Fibroblast of lung (primary cell): ENCODE measurements at regions not wholly inside any gene's neighbourhood (a gene's known extent, or its start where the extent isn't known, plus 50 kb on each side); places are given as distances from the start of the nearest gene placed in this dataset.

ENCODE experiments used
- DNase-seq, 2 donors: peaks; one replicate each; pipeline versions ENCODE4 v3.0.0 to v3.0.0-alpha.2; 2010; ENCODE audit warnings: low read depth in 2 of 2
- H2AFZ ChIP-seq: 2 replicates; pipeline ENCODE4 v1.5.1; 2012; ENCODE audit warnings: low read length, control low read depth, inconsistent platforms
- H3K27ac ChIP-seq: 2 replicates; pipeline ENCODE4 v1.5.1; 2011; ENCODE audit warnings: low read length, control low read depth; ENCODE audit not compliant: insufficient read depth
- H3K27me3 ChIP-seq: 2 replicates; pipeline ENCODE4 v1.5.1; 2011; ENCODE audit warnings: mild to moderate bottlenecking, low read length; ENCODE audit not compliant: control insufficient read depth, insufficient read depth
- H3K36me3 ChIP-seq: 2 replicates; pipeline ENCODE4 v1.5.1; 2011; ENCODE audit warnings: low read length; ENCODE audit not compliant: control insufficient read depth, insufficient read depth
- H3K4me1 ChIP-seq: 2 replicates; pipeline ENCODE4 v1.5.1; 2011; ENCODE audit warnings: low read length; ENCODE audit not compliant: control insufficient read depth, insufficient read depth; ENCODE audit errors: extremely low read depth
- H3K4me2 ChIP-seq: 2 replicates; pipeline ENCODE4 v1.5.1; 2011; ENCODE audit warnings: low read length, control low read depth; ENCODE audit not compliant: insufficient read depth; ENCODE audit errors: extremely low read depth
- H3K4me3 ChIP-seq, 4 experiments: fragments of 200-600 bp in 1 of 4; sonication (generic) in 1 of 4; replicated peaks in 1 of 4; 2 replicates each; pipeline ENCODE4 v1.5.1; 2011 to 2016; ENCODE audit warnings: low read length in 4 of 4, low read depth in 3 of 4, mild to moderate bottlenecking in 3 of 4, control low read depth in 2 of 4, inconsistent platforms in 1 of 4, mixed read lengths in 1 of 4; ENCODE audit not compliant: insufficient read depth in 1 of 4; ENCODE audit errors: control extremely low read depth in 1 of 4
- H3K79me2 ChIP-seq: 2 replicates; pipeline ENCODE4 v1.5.1; 2012; ENCODE audit warnings: mild to moderate bottlenecking, low read length, inconsistent platforms; ENCODE audit not compliant: control insufficient read depth, insufficient read depth
- H3K9ac ChIP-seq: 2 replicates; pipeline ENCODE4 v1.5.1; 2011; ENCODE audit warnings: mild to moderate bottlenecking, low read length, control low read depth; ENCODE audit not compliant: insufficient read depth
- H3K9me3 ChIP-seq: 2 replicates; pipeline ENCODE4 v1.5.1; 2012; ENCODE audit warnings: low read depth, low read length; ENCODE audit not compliant: control insufficient read depth, insufficient read depth
- H4K20me1 ChIP-seq: 2 replicates; pipeline ENCODE4 v1.5.1; 2011; ENCODE audit warnings: low read length; ENCODE audit not compliant: control insufficient read depth, insufficient read depth; ENCODE audit errors: extremely low read depth
- CTCF ChIP-seq, 2 donors: IDR thresholded peaks in 1 of 2; conservative IDR thresholded peaks in 1 of 2; 1 replicate in 1 of 2; 2 replicates in 1 of 2; pipeline ENCODE4 v1.5.1; 2011 to 2012; ENCODE audit warnings: low read length in 2 of 2, control low read depth in 1 of 2, inconsistent platforms in 1 of 2, low read depth in 1 of 2, mild to moderate bottlenecking in 1 of 2
- EZH2 ChIP-seq: IDR thresholded peaks from 2 replicates; pipeline ENCODE4 v1.5.1; 2012; ENCODE audit warnings: low read length, control low read depth, mild to moderate bottlenecking; ENCODE audit errors: missing control alignments

GRCh38 chr10:117441361-117441760, 66.1 kb upstream of the PDZD8 start:
- Histone ChIP-seq H3K4me2 (no peak overlapping the region), H3K27me3 (no peaks in the 10 kb centered on the region), H3K4me1 (no peaks in the 10 kb centered on the region)

GRCh38 chr10:117439243-117439912, 64.1 kb upstream of the PDZD8 start:
- Histone ChIP-seq H3K27ac (no peak overlapping the region), H3K27me3 (no peaks in the 10 kb centered on the region), H3K4me3 (no peak overlapping the region), H3K79me2 (no peaks in the 10 kb centered on the region), H3K36me3 (no peaks in the 10 kb centered on the region), H3K4me2 (no peak overlapping the region), H3K4me1 (no peaks in the 10 kb centered on the region), H2AFZ (no peak overlapping the region), H3K9ac (no peak overlapping the region), H4K20me1 (no peaks in the 10 kb centered on the region), H3K9me3 (no peaks in the 10 kb centered on the region)
- peak in 1 of 2 donors; percentile 91 for DNase-seq
- TF ChIP-seq EZH2 (no peak), CTCF (conservative IDR thresholded peaks at IDR 0.05 in 1 of 2, IDR thresholded peaks at IDR 0.05 in 1 of 2; ENCODE audit: low read depth in 1 of 2, low read length in 2 of 2) (no peak)

More at GRCh38 chr10:117441361-117441760, 66.1 kb upstream of the PDZD8 start:
- no peak overlapping the region for H3K4me3 ChIP-seq
- peak in 1 of 2 donors; percentile 26 for DNase-seq
- no peaks in the 10 kb centered on the region for H4K20me1 ChIP-seq
- no peaks in the 10 kb centered on the region for H3K36me3 ChIP-seq
- H3K9ac ChIP-seq = no peak overlapping the region
- H3K79me2 ChIP-seq = no peaks in the 10 kb centered on the region
- TF ChIP-seq CTCF (conservative IDR thresholded peaks at IDR 0.05 in 1 of 2, IDR thresholded peaks at IDR 0.05 in 1 of 2; ENCODE audit: low read depth in 1 of 2, low read length in 2 of 2) (no peak), EZH2 (no peak)
- no peak overlapping the region for H3K27ac ChIP-seq
- H3K9me3 ChIP-seq = no peaks in the 10 kb centered on the region
- H2AFZ ChIP-seq = no peak overlapping the region

GRCh38 chr10:117432866-117433265, 57.6 kb upstream of the PDZD8 start:
- no peaks in the 10 kb centered on the region for H3K27me3 ChIP-seq
- H3K27ac ChIP-seq = no peak overlapping the region
- no peaks in the 10 kb centered on the region for H3K4me1 ChIP-seq
- TF ChIP-seq EZH2 (no peak), CTCF (conservative IDR thresholded peaks at IDR 0.05 in 1 of 2, IDR thresholded peaks at IDR 0.05 in 1 of 2; ENCODE audit: low read depth in 1 of 2, low read length in 2 of 2) (no peak)
- H3K4me2 ChIP-seq = no peak overlapping the region
- no peaks in the 10 kb centered on the region for H4K20me1 ChIP-seq
- no peak overlapping the region for H3K9ac ChIP-seq
- H2AFZ ChIP-seq = no peak overlapping the region
- H3K36me3 ChIP-seq = no peaks in the 10 kb centered on the region
- no peak overlapping the region for H3K4me3 ChIP-seq
- H3K9me3 ChIP-seq = no peaks in the 10 kb centered on the region
- DNase-seq = no peak
- no peaks in the 10 kb centered on the region for H3K79me2 ChIP-seq
